Neural cell (in vitro differentiated cells): ENCODE measurements at regions not wholly inside any gene's neighbourhood (a gene's known extent, or its start where the extent isn't known, plus 50 kb on each side); places are given as distances from the start of the nearest gene placed in this dataset.

ENCODE experiments used
- EP300 ChIP-seq: fragments of 450-650 bp; conservative IDR thresholded peaks from 2 replicates; pipeline ENCODE4 v1.6.1; 2014; ENCODE audit warnings: antibody characterized with exemption, mild to moderate bottlenecking, moderate library complexity; ENCODE audit not compliant: poor library complexity, severe bottlenecking
- POLR2AphosphoS5 ChIP-seq: IDR thresholded peaks from 2 replicates; pipeline ENCODE4 v1.6.1; 2012
- RAD21 ChIP-seq: fragments of 450-650 bp; conservative IDR thresholded peaks from 2 replicates; pipeline ENCODE4 v1.6.1; 2014; ENCODE audit warnings: antibody characterized with exemption, mild to moderate bottlenecking, moderate library complexity
- SMC3 ChIP-seq: fragments of 450-650 bp; conservative IDR thresholded peaks from 2 replicates; pipeline ENCODE4 v1.6.1; 2014; ENCODE audit warnings: antibody characterized with exemption, mild to moderate bottlenecking, moderate library complexity; ENCODE audit not compliant: poor library complexity
- TF ChIP-seq, protein P1 (sequence below): fragments of 450-650 bp; IDR thresholded peaks from 2 replicates; pipeline ENCODE4 v1.5.1; 2014; ENCODE audit warnings: antibody characterized with exemption, mild to moderate bottlenecking, moderate library complexity; ENCODE audit not compliant: poor library complexity, severe bottlenecking

DNA sequence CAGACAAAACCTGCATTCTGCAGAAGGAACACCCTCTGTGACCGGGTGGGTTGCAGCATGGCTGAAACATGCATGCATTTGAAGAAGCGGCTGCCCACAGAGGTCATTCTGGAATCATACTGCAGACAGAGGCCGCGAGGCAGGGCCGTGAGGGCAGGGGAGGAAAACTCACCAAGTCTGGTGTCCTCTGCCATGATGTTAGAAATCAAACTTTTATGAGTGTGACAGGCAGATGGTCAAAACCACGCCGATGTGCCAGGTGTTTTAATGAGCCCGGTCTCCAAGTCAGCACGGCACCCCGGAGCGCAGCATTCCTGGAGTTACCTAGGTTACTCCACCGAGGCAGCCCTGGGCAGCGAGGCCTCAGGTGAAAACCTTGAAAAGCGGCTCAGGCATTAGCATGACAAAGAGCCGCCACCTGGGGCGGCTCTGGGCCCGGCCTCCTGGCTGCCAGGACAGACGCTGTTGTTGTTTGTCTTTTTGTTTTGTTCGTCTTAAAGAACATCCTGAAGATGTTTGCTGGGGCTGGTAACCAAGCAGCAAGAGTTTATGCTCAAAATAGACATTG, 255.6 kb downstream of the ERMARD start:
- peak; percentile 22 for TF ChIP-seq EP300
- TF ChIP-seq, protein P1, sequence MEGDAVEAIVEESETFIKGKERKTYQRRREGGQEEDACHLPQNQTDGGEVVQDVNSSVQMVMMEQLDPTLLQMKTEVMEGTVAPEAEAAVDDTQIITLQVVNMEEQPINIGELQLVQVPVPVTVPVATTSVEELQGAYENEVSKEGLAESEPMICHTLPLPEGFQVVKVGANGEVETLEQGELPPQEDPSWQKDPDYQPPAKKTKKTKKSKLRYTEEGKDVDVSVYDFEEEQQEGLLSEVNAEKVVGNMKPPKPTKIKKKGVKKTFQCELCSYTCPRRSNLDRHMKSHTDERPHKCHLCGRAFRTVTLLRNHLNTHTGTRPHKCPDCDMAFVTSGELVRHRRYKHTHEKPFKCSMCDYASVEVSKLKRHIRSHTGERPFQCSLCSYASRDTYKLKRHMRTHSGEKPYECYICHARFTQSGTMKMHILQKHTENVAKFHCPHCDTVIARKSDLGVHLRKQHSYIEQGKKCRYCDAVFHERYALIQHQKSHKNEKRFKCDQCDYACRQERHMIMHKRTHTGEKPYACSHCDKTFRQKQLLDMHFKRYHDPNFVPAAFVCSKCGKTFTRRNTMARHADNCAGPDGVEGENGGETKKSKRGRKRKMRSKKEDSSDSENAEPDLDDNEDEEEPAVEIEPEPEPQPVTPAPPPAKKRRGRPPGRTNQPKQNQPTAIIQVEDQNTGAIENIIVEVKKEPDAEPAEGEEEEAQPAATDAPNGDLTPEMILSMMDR = no peak
- no peak for TF ChIP-seq RAD21
- TF ChIP-seq POLR2AphosphoS5 = no peak
- no peak for TF ChIP-seq SMC3
